ENCODE measurements at regions not wholly inside any gene's neighbourhood (a gene's known extent, or its start where the extent isn't known, plus 50 kb on each side); places are given as distances from the start of the nearest gene placed in this dataset.
"Not testable (repeated sequence)": the region's sequence is repeated elsewhere in the genome, so short reads cannot be mapped to it uniquely, and the experiment has no call there.

DNA sequence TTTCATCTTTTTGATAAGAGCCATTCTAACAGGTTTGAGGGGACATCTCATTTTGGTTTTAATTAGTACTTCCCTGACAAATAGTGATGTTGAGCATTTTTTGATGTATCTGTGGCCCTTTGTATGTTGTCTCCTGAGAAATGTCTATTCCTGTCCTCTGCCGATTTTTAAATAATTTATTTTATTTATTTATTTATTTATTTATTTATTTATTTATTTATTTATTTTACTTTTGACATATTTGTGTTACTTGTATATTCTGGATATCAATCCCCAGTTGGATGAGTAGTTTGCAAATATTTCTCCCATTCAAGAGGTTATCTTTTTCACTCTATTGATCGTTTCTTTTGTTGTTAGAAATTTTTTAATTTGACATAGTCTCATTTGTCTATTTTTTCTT is 133.9 kb downstream of the OR4F15 start:
- TF ChIP-seq, protein P1, sequence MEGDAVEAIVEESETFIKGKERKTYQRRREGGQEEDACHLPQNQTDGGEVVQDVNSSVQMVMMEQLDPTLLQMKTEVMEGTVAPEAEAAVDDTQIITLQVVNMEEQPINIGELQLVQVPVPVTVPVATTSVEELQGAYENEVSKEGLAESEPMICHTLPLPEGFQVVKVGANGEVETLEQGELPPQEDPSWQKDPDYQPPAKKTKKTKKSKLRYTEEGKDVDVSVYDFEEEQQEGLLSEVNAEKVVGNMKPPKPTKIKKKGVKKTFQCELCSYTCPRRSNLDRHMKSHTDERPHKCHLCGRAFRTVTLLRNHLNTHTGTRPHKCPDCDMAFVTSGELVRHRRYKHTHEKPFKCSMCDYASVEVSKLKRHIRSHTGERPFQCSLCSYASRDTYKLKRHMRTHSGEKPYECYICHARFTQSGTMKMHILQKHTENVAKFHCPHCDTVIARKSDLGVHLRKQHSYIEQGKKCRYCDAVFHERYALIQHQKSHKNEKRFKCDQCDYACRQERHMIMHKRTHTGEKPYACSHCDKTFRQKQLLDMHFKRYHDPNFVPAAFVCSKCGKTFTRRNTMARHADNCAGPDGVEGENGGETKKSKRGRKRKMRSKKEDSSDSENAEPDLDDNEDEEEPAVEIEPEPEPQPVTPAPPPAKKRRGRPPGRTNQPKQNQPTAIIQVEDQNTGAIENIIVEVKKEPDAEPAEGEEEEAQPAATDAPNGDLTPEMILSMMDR (conservative IDR thresholded peaks at IDR 0.05; ENCODE audit: low read depth, low read length), result not testable (repeated sequence)
- not testable (repeated sequence) for TF ChIP-seq CEBPB (IDR thresholded peaks at IDR 0.05; ENCODE audit: low read depth, low read length); POLR2A (IDR thresholded peaks at IDR 0.05; ENCODE audit: low read depth, low read length); MXI1 (IDR thresholded peaks at IDR 0.05; ENCODE audit: borderline replicate concordance, low read depth, low read length); NFE2L2 (IDR thresholded peaks at IDR 0.05; ENCODE audit: low read depth, low read length); RAD21 (IDR thresholded peaks at IDR 0.05; ENCODE audit: low read length); RCOR1 (IDR thresholded peaks at IDR 0.05; ENCODE audit: insufficient replicate concordance, low read length); BHLHE40 (IDR thresholded peaks at IDR 0.05; ENCODE audit: low read depth, low read length); SMC3 (IDR thresholded peaks at IDR 0.05; ENCODE audit: low read depth, low read length); FOS (IDR thresholded peaks at IDR 0.05; ENCODE audit: low read depth, low read length)
- TF ChIP-seq, protein P2, sequence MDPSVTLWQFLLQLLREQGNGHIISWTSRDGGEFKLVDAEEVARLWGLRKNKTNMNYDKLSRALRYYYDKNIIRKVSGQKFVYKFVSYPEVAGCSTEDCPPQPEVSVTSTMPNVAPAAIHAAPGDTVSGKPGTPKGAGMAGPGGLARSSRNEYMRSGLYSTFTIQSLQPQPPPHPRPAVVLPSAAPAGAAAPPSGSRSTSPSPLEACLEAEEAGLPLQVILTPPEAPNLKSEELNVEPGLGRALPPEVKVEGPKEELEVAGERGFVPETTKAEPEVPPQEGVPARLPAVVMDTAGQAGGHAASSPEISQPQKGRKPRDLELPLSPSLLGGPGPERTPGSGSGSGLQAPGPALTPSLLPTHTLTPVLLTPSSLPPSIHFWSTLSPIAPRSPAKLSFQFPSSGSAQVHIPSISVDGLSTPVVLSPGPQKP (IDR thresholded peaks at IDR 0.05; ENCODE audit: borderline replicate concordance, low read depth, low read length), result not testable (repeated sequence)
- TF ChIP-seq, protein P3, sequence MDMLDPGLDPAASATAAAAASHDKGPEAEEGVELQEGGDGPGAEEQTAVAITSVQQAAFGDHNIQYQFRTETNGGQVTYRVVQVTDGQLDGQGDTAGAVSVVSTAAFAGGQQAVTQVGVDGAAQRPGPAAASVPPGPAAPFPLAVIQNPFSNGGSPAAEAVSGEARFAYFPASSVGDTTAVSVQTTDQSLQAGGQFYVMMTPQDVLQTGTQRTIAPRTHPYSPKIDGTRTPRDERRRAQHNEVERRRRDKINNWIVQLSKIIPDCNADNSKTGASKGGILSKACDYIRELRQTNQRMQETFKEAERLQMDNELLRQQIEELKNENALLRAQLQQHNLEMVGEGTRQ (IDR thresholded peaks at IDR 0.05; ENCODE audit: low read depth, low read length), result not testable (repeated sequence)

Measured in IMR-90 (cell line).